Mucosa of stomach (tissue), 1 donor: ENCODE measurements at regions not wholly inside any gene's neighbourhood (a gene's known extent, or its start where the extent isn't known, plus 50 kb on each side); places are given as distances from the start of the nearest gene placed in this dataset.

Experiments
- H3K27me3 ChIP-seq: one replicate; pipeline ENCODE4 v1.7.0; 2013; ENCODE audit warnings: mild to moderate bottlenecking, low read length; ENCODE audit not compliant: control insufficient read depth, insufficient read depth
- H3K36me3 ChIP-seq: one replicate; pipeline ENCODE4 v1.7.0; 2013; ENCODE audit warnings: low read length; ENCODE audit not compliant: control insufficient read depth, insufficient read depth
- H3K4me1 ChIP-seq: one replicate; pipeline ENCODE4 v1.7.0; 2013; ENCODE audit warnings: mild to moderate bottlenecking, low read length; ENCODE audit not compliant: control insufficient read depth, insufficient read depth
- H3K4me3 ChIP-seq: one replicate; pipeline ENCODE4 v1.7.0; 2013; ENCODE audit warnings: low read length
- H3K9ac ChIP-seq: one replicate; pipeline ENCODE4 v1.7.0; 2013; ENCODE audit warnings: mild to moderate bottlenecking, low read length, moderate library complexity
- H3K9me3 ChIP-seq: one replicate; pipeline ENCODE4 v1.7.0; 2013; ENCODE audit warnings: mild to moderate bottlenecking, low read length, moderate library complexity; ENCODE audit not compliant: control insufficient read depth
- donor health status: Pancreatic carcinoma.

GRCh38 chr6:139647016-139647415 lies 272.6 kb upstream of the CITED2 start:
- Histone ChIP-seq H3K9ac (no peak overlapping the region), H3K4me3 (no peak overlapping the region), H3K27me3 (no peaks in the 10 kb centered on the region), H3K9me3 (no peaks in the 10 kb centered on the region), H3K36me3 (no peaks in the 10 kb centered on the region), H3K4me1 (no peaks in the 10 kb centered on the region)

- H3K9me3 ChIP-seq, result no peaks in the 10 kb centered on the region
- H3K4me3 ChIP-seq, result no peak overlapping the region
- no peaks in the 10 kb centered on the region for H3K36me3 ChIP-seq
- H3K4me1 ChIP-seq, result no peaks in the 10 kb centered on the region
- H3K9ac ChIP-seq, result no peak overlapping the region
- H3K27me3 ChIP-seq, result no peaks in the 10 kb centered on the region
Observed at GRCh38 chr6:139644821-139645220, 270.4 kb upstream of the CITED2 start.

- Histone ChIP-seq H3K9ac (no peak overlapping the region), H3K36me3 (no peaks in the 10 kb centered on the region), H3K4me1 (no peaks in the 10 kb centered on the region), H3K4me3 (no peak overlapping the region), H3K27me3 (no peaks in the 10 kb centered on the region), H3K9me3 (no peaks in the 10 kb centered on the region)
Observed at GRCh38 chr6:139643986-139644385, 269.5 kb upstream of the CITED2 start.

GRCh38 chr6:139642346-139642745 lies 267.9 kb upstream of the CITED2 start:
- no peaks in the 10 kb centered on the region for H3K27me3 ChIP-seq
- peaks cover 6% of the 10 kb centered on the region for H3K4me1 ChIP-seq
- no peak overlapping the region for H3K4me3 ChIP-seq
- H3K36me3 ChIP-seq, result no peaks in the 10 kb centered on the region
- no peaks in the 10 kb centered on the region for H3K9me3 ChIP-seq
- no peak overlapping the region for H3K9ac ChIP-seq

- H3K9ac ChIP-seq, result no peak overlapping the region
- H3K4me1 ChIP-seq, result peaks cover 6% of the 10 kb centered on the region
- H3K36me3 ChIP-seq, result no peaks in the 10 kb centered on the region
- H3K27me3 ChIP-seq, result no peaks in the 10 kb centered on the region
- no peak overlapping the region for H3K4me3 ChIP-seq
- no peaks in the 10 kb centered on the region for H3K9me3 ChIP-seq
Observed at GRCh38 chr6:139641376-139641775, 266.9 kb upstream of the CITED2 start.

GRCh38 chr6:139640921-139641320 lies 266.5 kb upstream of the CITED2 start:
- no peaks in the 10 kb centered on the region for H3K9me3 ChIP-seq
- H3K9ac ChIP-seq, result no peak overlapping the region
- no peaks in the 10 kb centered on the region for H3K27me3 ChIP-seq
- H3K4me1 ChIP-seq, result peaks cover 6% of the 10 kb centered on the region
- H3K4me3 ChIP-seq, result no peak overlapping the region
- H3K36me3 ChIP-seq, result no peaks in the 10 kb centered on the region

GRCh38 chr6:139640448-139640847 lies 266.0 kb upstream of the CITED2 start:
- Histone ChIP-seq H3K9me3 (no peaks in the 10 kb centered on the region), H3K27me3 (no peaks in the 10 kb centered on the region), H3K36me3 (no peaks in the 10 kb centered on the region), H3K4me1 (peaks cover 6% of the 10 kb centered on the region), H3K4me3 (no peak overlapping the region), H3K9ac (no peak overlapping the region)

- Histone ChIP-seq H3K4me3 (no peak overlapping the region), H3K4me1 (peaks cover 6% of the 10 kb centered on the region), H3K9ac (no peak overlapping the region), H3K36me3 (no peaks in the 10 kb centered on the region), H3K27me3 (no peaks in the 10 kb centered on the region), H3K9me3 (no peaks in the 10 kb centered on the region)
Observed at GRCh38 chr6:139639507-139639906, 265.1 kb upstream of the CITED2 start.

- H3K9me3 ChIP-seq, result no peaks in the 10 kb centered on the region
- H3K36me3 ChIP-seq, result no peaks in the 10 kb centered on the region
- peaks cover 6% of the 10 kb centered on the region for H3K4me1 ChIP-seq
- no peak overlapping the region for H3K9ac ChIP-seq
- no peak overlapping the region for H3K4me3 ChIP-seq
- H3K27me3 ChIP-seq, result no peaks in the 10 kb centered on the region
Observed at GRCh38 chr6:139638179-139638941, 263.9 kb upstream of the CITED2 start.

- peaks cover 6% of the 10 kb centered on the region for H3K4me1 ChIP-seq
- H3K4me3 ChIP-seq, result no peak overlapping the region
- H3K9me3 ChIP-seq, result no peaks in the 10 kb centered on the region
- H3K9ac ChIP-seq, result no peak overlapping the region
- no peaks in the 10 kb centered on the region for H3K36me3 ChIP-seq
- H3K27me3 ChIP-seq, result no peaks in the 10 kb centered on the region
Observed at GRCh38 chr6:139637766-139638165, 263.3 kb upstream of the CITED2 start.

- Histone ChIP-seq H3K9me3 (no peaks in the 10 kb centered on the region), H3K4me3 (no peak overlapping the region), H3K27me3 (no peaks in the 10 kb centered on the region), H3K36me3 (no peaks in the 10 kb centered on the region), H3K4me1 (peaks cover 6% of the 10 kb centered on the region), H3K9ac (no peak overlapping the region)
Observed at GRCh38 chr6:139636391-139636790, 261.9 kb upstream of the CITED2 start.

GRCh38 chr6:139635401-139636130 lies 261.1 kb upstream of the CITED2 start:
- Histone ChIP-seq H3K27me3 (no peaks in the 10 kb centered on the region), H3K36me3 (no peaks in the 10 kb centered on the region), H3K9me3 (no peaks in the 10 kb centered on the region), H3K4me1 (peaks cover 6% of the 10 kb centered on the region), H3K9ac (no peak overlapping the region), H3K4me3 (no peak overlapping the region)
